SJCRH30 (cell line): ENCODE measurements at regions not wholly inside any gene's neighbourhood (a gene's known extent, or its start where the extent isn't known, plus 50 kb on each side); places are given as distances from the start of the nearest gene placed in this dataset.
A peak's percentile ranks its signal among the peaks of the same experiment; 100 is the strongest.
"Not testable (repeated sequence)": the region's sequence is repeated elsewhere in the genome, so short reads cannot be mapped to it uniquely, and the experiment has no call there.

Experiments
- DNase-seq, 2 experiments: peaks; one replicate each; pipeline ENCODE4 v3.0.0-alpha.2; 2015 to 2020
- H3K27ac ChIP-seq: fragments of 250-450 bp; sonication (Bioruptor Pico); 2 replicates; pipeline ENCODE4 v1.5.1; 2020; ENCODE audit warnings: mild to moderate bottlenecking, moderate library complexity
- H3K27me3 ChIP-seq: fragments of 250-450 bp; sonication (Bioruptor Pico); 2 replicates; pipeline ENCODE4 v1.5.1; 2020; ENCODE audit warnings: mild to moderate bottlenecking, moderate library complexity
- H3K36me3 ChIP-seq: fragments of 250-450 bp; sonication (Bioruptor Pico); 2 replicates; pipeline ENCODE4 v1.5.1; 2020; ENCODE audit warnings: mild to moderate bottlenecking, moderate library complexity
- H3K4me1 ChIP-seq: fragments of 250-450 bp; sonication (Bioruptor Pico); 2 replicates; pipeline ENCODE4 v1.5.1; 2020; ENCODE audit warnings: mild to moderate bottlenecking, moderate library complexity
- H3K4me3 ChIP-seq: fragments of 250-450 bp; sonication (Bioruptor Pico); 2 replicates; pipeline ENCODE4 v1.5.1; 2020; ENCODE audit warnings: mild to moderate bottlenecking, moderate library complexity
- H3K9me3 ChIP-seq: fragments of 250-450 bp; sonication (Bioruptor Pico); replicated peaks from 2 replicates; pipeline ENCODE4 v1.5.1; 2020; ENCODE audit warnings: mild to moderate bottlenecking, moderate library complexity

GRCh38 chr14:21825845-21826244 is 152.2 kb upstream of the OR4E1 start:
- DNase-seq, result no peak
- Histone ChIP-seq H3K9me3 (no peaks in the 10 kb centered on the region), H3K27ac (no peak overlapping the region), H3K36me3 (no peaks in the 10 kb centered on the region), H3K27me3 (peaks cover 2% of the 10 kb centered on the region; the same call in 1 of the 2 replicates), H3K4me3 (no peak overlapping the region), H3K4me1 (no peaks in the 10 kb centered on the region)

DNA sequence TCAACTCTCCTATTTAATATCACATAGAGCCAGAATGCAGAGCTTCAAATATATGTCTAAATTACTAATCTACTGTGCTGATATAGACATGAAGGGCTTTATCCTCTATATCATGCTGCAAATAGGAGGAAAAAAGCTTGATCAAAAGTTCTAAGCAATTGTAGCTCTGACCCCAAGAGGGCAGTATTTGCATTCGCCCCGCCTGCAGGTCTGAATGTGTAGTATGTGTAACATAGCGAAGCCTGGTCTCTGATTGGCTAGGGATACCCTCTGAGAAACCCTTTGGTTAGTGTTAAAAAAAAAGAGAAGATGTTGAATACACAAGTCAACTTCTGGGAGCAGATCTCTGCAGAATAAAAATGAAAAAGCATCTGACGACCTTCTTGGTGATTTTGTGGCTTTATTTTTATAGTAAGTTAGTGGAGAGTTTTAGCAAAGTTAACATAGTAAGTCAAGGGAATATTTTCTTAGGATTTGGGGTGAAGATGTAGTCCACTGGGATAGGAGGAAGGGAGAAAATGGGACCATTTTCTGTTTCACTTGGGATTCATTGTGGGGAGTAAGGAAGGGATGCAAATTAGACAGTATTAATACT is 151.6 kb upstream of the OR4E1 start:
- peak; percentile 28 to 50 for DNase-seq
- H3K36me3 ChIP-seq, result no peaks in the 10 kb centered on the region
- no peak overlapping the region for H3K27ac ChIP-seq
- H3K9me3 ChIP-seq, result no peaks in the 10 kb centered on the region
- H3K4me1 ChIP-seq, result no peaks in the 10 kb centered on the region
- H3K27me3 ChIP-seq, result no peaks in the 10 kb centered on the region
- no peak overlapping the region for H3K4me3 ChIP-seq

GRCh38 chr14:21822109-21822508 is 148.5 kb upstream of the OR4E1 start:
- Histone ChIP-seq H3K4me1 (no peaks in the 10 kb centered on the region), H3K36me3 (no peaks in the 10 kb centered on the region), H3K27me3 (no peaks in the 10 kb centered on the region), H3K27ac (no peak overlapping the region), H3K9me3 (no peaks in the 10 kb centered on the region), H3K4me3 (no peak overlapping the region)
- DNase-seq, result no peak

DNA sequence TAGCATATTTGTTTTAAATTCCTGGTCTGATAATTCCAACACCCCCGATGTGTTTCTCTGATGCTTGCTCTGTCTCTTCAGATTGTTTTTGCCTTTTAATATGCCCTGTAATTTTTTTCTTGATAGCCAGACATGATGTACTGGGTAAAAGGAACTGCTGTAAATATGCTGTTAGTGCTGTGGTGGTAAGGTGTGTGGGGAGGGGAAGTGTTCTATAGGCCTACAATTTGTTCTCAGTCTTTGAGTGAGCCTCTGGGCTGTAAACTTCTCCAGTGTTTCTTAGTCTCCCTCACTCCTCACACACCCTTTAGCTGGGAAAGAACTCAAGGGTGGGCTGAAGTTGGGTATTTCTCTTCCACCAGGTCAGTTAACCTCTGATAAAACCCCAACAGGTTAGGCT is 147.0 kb upstream of the OR4E1 start:
- H3K27me3 ChIP-seq, result no peaks in the 10 kb centered on the region
- H3K9me3 ChIP-seq, result no peaks in the 10 kb centered on the region
- no peaks in the 10 kb centered on the region for H3K4me1 ChIP-seq
- DNase-seq, result no peak
- H3K27ac ChIP-seq, result no peak overlapping the region
- H3K36me3 ChIP-seq, result no peaks in the 10 kb centered on the region
- H3K4me3 ChIP-seq, result no peak overlapping the region

GRCh38 chr14:21819891-21820290 is 146.3 kb upstream of the OR4E1 start:
- H3K9me3 ChIP-seq, H3K4me1 ChIP-seq, H3K36me3 ChIP-seq, H3K27me3 ChIP-seq, H3K4me3 ChIP-seq, DNase-seq, H3K27ac ChIP-seq: not testable (repeated sequence)

- H3K9me3 ChIP-seq, H3K27me3 ChIP-seq, H3K36me3 ChIP-seq, DNase-seq, H3K4me3 ChIP-seq, H3K4me1 ChIP-seq, H3K27ac ChIP-seq: not testable (repeated sequence)
These were observed 143.4 kb upstream of the OR4E1 start for GRCh38 chr14:21817010-21817409.

DNA sequence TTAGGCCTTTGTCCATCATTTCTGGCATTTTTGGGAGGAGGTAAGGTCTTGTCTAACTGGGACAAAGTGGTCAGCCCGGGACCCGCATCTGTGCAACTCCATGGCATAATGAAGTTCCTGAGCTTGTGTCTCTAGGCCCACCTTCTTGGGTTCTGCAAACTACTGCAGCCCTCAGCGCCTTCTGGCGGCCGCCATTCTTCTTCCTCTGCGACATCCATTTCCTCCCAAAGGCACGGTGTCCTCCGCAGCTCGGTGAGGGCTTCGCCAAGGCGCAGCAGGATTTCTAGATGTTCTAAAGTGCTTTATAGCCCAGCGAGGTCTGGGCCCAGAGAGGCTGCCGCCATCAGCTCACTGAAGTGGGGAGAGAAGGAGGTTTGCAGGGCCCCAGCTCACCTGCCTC is 134.4 kb upstream of the OR4E1 start:
- Histone ChIP-seq H3K4me3 (no peak overlapping the region), H3K4me1 (no peaks in the 10 kb centered on the region), H3K9me3 (no peaks in the 10 kb centered on the region), H3K27me3 (no peaks in the 10 kb centered on the region), H3K36me3 (no peaks in the 10 kb centered on the region), H3K27ac (no peak overlapping the region)
- DNase-seq, result no peak

GRCh38 chr14:21804981-21805380 is 131.4 kb upstream of the OR4E1 start:
- Histone ChIP-seq H3K4me1 (no peaks in the 10 kb centered on the region), H3K36me3 (no peaks in the 10 kb centered on the region), H3K27ac (no peak overlapping the region), H3K4me3 (no peak overlapping the region), H3K9me3 (no peaks in the 10 kb centered on the region), H3K27me3 (no peaks in the 10 kb centered on the region)
- no peak for DNase-seq

- DNase-seq, result no peak
- Histone ChIP-seq H3K9me3 (no peaks in the 10 kb centered on the region), H3K4me3 (no peak overlapping the region), H3K36me3 (no peaks in the 10 kb centered on the region), H3K27me3 (no peaks in the 10 kb centered on the region), H3K4me1 (no peaks in the 10 kb centered on the region), H3K27ac (no peak overlapping the region)
These were observed 128.8 kb upstream of the OR4E1 start for GRCh38 chr14:21802441-21802840.

- no peaks in the 10 kb centered on the region for H3K27me3 ChIP-seq
- H3K4me3 ChIP-seq, result no peak overlapping the region
- H3K9me3 ChIP-seq, result no peaks in the 10 kb centered on the region
- no peak for DNase-seq
- no peak overlapping the region for H3K27ac ChIP-seq
- no peaks in the 10 kb centered on the region for H3K36me3 ChIP-seq
- H3K4me1 ChIP-seq, result no peaks in the 10 kb centered on the region
These were observed 123.3 kb upstream of the OR4E1 start for GRCh38 chr14:21796916-21797315.

GRCh38 chr14:21795456-21795855 is 121.8 kb upstream of the OR4E1 start:
- Histone ChIP-seq H3K27ac (no peak overlapping the region), H3K9me3 (no peaks in the 10 kb centered on the region), H3K4me1 (no peaks in the 10 kb centered on the region), H3K27me3 (no peaks in the 10 kb centered on the region), H3K4me3 (no peak overlapping the region), H3K36me3 (no peaks in the 10 kb centered on the region)
- DNase-seq, result no peak

DNA sequence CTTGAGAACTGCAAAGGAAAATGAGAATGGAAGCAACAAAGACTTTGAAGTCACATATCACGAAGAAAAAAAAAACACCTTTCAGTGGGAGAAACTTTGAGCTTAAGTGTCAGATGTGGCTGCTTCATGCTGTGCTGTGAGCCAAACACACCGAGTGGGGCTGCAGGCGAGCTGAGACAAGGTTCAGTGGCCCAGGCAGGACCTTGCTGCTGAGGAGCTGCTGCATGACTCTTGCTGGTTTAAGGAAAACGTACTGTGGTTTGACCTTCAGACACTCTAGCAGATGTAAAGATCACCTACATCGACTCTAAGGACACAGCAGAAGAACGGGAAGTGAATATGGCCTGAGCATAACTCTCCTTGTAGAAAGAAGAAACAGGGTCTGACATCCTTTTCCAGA is 118.1 kb upstream of the OR4E1 start:
- DNase-seq, result no peak
- Histone ChIP-seq H3K9me3 (0 out of 2 replicates have a peak, but pooled peaks cover 2% of the 10 kb centered on the region), H3K27me3 (no peaks in the 10 kb centered on the region), H3K4me3 (no peak overlapping the region), H3K36me3 (no peaks in the 10 kb centered on the region), H3K27ac (no peak overlapping the region), H3K4me1 (no peaks in the 10 kb centered on the region)

GRCh38 chr14:21788687-21789086 is 115.1 kb upstream of the OR4E1 start:
- H3K27me3 ChIP-seq, H3K27ac ChIP-seq, H3K4me3 ChIP-seq, H3K9me3 ChIP-seq, DNase-seq, H3K4me1 ChIP-seq, H3K36me3 ChIP-seq: not testable (repeated sequence)

GRCh38 chr14:21787242-21787641 is 113.6 kb upstream of the OR4E1 start:
- H3K4me1 ChIP-seq, H3K27me3 ChIP-seq, H3K4me3 ChIP-seq, H3K36me3 ChIP-seq, H3K9me3 ChIP-seq, H3K27ac ChIP-seq, DNase-seq: not testable (repeated sequence)

DNA sequence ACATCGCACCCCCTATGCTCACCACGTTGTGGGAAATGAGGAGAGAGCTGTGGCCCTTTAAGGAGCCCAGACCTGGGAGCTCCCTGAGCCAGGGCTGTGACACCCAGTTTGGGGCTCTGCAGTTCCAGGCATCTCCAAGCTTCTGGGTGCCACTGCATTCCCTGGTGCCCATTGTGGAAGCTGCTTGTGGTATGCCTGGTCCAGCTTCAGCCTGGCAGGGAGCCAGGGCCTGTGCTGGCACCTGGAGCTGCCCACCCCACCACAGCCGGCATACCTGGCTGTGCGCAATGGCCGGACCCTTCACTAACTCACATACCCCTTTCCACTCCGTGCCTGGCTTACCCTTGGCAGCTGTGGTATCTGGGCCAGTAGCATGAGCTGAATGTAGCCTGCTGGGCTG is 107.9 kb upstream of the OR4E1 start:
- H3K36me3 ChIP-seq, result no peaks in the 10 kb centered on the region
- H3K27me3 ChIP-seq, result no peaks in the 10 kb centered on the region
- H3K4me3 ChIP-seq, result no peak overlapping the region
- no peaks in the 10 kb centered on the region for H3K4me1 ChIP-seq
- no peaks in the 10 kb centered on the region for H3K9me3 ChIP-seq
- no peak for DNase-seq
- H3K27ac ChIP-seq, result no peak overlapping the region

DNA sequence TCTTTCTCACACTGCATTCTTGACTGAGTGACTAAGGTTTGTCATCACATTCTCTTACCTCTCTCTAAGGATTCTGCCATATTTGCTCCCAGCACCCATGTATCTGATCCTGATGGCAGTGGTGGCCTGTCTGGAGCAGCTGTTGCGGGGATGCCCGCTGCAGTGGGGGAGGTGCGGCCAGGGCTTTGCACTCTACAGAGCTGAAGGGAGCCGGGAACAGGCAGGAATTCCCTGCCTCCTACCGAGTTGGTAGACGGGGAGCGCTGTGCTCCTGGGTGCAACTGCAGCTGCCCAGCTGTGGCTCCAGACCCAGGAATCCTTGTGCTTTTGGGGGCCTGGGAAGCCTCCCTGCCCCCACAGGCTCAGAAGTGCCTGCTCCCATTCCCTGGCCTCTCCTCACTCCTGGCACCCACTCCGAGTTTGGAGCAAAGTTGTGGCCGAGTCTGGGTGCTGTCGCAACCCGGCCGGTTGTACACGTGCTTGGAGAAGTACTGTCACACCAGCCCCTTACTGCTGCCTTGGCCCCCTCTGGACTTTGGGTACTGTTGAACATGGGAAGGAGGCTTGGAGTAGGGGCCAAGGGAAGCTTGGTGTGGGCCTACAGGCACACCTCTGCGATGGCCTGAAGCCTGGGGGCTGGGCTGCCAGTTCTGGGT is 106.9 kb upstream of the OR4E1 start:
- Histone ChIP-seq H3K36me3 (no peaks in the 10 kb centered on the region), H3K4me1 (no peaks in the 10 kb centered on the region), H3K4me3 (no peak overlapping the region), H3K9me3 (no peaks in the 10 kb centered on the region), H3K27ac (no peak overlapping the region), H3K27me3 (no peaks in the 10 kb centered on the region)
- peak; percentile 3 to 7 for DNase-seq
